Activated T-helper 1 cell treated with anti-CD3 and anti-CD28 coated beads, Interleukin-2, amount 50 U/mL, for 16 hours (primary cell): ENCODE measurements at regions not wholly inside any gene's neighbourhood (a gene's known extent, or its start where the extent isn't known, plus 50 kb on each side); places are given as distances from the start of the nearest gene placed in this dataset.

Experiments
- DNase-seq, 2 donors: peaks; one replicate each; pipeline ENCODE4 v3.0.0-alpha.2; 2020; ENCODE audit warnings: low read depth in 1 of 2, low spot score in 1 of 2

DNA sequence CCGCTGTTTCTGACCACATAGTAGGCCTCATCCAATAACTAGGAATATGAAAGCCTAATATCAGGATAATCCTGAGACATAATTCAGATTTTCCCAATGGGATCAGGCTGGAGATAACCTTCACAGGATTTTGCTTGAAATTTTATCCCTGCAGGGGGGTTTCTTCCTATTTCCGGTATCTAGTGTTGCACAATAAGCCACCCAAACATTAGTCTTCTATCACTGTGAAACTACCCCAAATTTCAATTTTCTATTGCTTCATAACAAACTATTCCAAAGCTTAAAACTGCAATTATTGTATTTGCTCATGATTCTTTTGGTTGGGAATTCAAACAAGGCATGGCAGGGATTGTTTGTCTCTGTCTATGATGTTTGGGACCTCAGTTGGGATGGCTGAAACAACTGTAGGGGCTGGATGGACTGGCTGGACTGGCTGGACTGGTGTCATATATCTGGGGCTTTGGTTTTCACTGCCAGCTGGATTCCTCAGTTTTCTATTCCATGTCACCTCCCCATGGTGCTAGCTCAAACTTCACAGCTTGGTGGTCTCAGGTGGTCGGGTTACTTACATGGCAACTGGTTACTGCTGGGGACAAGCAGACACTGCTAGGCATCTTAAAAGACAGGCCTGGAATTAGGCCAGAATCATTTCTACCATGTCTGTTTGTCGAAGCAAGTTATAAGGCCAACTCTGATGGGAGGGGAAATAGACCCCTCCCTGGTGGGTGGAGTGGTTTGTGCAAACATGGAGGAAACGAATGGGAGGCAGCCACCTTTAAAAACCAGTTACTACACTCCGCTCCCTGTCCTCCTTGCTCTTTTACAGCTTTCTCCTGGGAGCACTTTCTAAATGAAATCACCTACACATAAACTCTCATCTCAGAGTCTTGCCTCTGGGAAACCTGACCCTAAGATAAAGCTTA, 88.2 kb upstream of the STT3B start:
- no peak for DNase-seq

GRCh38 chr3:31445701-31446100, 87.0 kb upstream of the STT3B start:
- no peak for DNase-seq

GRCh38 chr3:31448035-31448881, 84.5 kb upstream of the STT3B start:
- no peak for DNase-seq

DNA sequence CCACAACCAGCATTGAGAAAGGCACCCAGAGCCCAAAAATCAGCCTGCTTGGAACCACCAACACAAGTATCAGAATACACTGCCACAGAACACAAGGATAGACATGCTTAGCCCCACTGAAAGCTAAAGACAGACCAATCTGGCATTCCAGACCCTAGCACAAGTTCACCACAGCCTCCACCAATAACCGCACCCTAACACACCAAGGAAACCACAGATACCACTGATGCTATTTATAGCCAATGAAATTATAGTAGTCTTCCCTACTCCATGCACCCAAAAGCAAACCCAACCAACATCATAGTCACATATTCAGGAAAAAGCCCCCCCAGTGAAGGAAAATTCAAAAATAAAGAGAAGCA, 83.9 kb upstream of the STT3B start:
- DNase-seq, result no peak

GRCh38 chr3:31449318-31449717, 83.4 kb upstream of the STT3B start:
- DNase-seq, result no peak

GRCh38 chr3:31450345-31450744, 82.4 kb upstream of the STT3B start:
- DNase-seq, result no peak

DNA sequence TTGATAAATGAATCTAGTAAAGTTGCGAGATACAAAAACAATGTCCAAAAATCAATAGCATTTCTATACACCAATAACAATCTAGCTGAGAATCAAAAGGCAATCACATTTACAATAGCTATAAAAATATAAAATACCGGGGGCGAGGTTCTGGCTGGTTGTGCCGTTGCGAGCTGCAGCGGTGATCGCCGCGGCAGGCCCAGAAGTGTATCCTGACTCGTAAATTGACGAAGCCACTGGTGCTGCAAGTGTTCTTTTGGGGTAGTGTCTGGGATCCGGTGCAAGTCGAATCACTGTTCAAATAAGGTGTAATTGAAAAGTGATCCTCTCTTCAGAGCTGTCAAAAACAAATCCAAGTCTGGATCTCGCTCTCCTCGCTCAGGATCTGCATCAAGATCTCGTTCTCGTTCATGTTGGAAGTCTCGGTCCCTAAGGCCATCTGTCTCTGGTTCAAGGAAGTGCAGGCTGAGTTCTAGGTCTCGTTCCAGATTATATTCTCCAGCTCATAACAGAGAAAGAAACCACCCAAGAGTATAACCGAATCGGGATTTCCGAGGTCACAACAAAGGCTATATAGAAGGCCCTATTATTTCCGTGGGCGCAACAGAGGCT, 80.1 kb upstream of the STT3B start:
- DNase-seq, result no peak

GRCh38 chr3:31453430-31453829, 79.3 kb upstream of the STT3B start:
- no peak for DNase-seq

DNA sequence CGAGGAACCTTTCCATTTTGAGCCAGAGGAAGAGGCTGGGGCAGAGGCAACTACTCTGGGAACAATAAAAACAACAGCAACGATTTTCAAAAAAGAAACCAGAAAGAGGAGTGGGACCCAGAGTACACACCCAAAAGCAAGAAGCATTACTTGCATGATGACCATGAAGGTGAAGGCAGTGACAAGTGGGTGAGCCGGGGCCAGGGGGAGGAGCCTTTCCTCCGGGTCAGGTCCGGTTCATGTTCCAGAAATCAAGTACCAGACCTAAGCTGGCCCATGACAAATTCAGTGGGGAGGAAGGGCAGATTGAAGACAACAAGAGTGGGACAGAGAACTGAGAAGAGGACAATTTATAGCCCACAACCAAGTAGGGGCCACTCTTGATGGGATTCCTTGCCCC, 77.2 kb upstream of the STT3B start:
- DNase-seq, result no peak

- DNase-seq, result no peak
Measured at GRCh38 chr3:31456373-31456772, 76.4 kb upstream of the STT3B start.

GRCh38 chr3:31461426-31461825, 71.3 kb upstream of the STT3B start:
- no peak for DNase-seq

- peak in 1 of 2 donors; percentile 6 for DNase-seq
Measured at GRCh38 chr3:31462050-31462569, 70.6 kb upstream of the STT3B start.

DNA sequence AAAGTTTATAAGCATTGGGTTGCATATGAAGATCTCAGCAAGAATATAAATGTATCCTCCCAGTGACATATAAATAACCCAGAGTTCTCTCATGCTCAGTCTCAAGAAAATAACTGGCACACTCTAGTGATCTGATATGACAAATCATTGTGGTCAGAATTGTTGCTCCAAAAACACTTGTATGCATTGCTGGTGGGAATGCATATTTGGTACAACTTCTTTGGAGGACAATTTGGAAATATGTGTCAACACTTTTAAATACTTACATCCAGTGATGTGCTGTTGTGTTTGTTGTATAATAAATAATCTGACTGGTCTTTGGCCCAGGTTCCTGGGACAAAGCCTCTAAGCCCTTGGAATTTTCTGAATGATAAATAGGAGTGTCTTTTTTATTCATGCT, 66.7 kb upstream of the STT3B start:
- DNase-seq, result no peak

GRCh38 chr3:31466866-31467265, 65.9 kb upstream of the STT3B start:
- DNase-seq, result no peak

GRCh38 chr3:31468433-31468832, 64.3 kb upstream of the STT3B start:
- DNase-seq, result no peak

DNA sequence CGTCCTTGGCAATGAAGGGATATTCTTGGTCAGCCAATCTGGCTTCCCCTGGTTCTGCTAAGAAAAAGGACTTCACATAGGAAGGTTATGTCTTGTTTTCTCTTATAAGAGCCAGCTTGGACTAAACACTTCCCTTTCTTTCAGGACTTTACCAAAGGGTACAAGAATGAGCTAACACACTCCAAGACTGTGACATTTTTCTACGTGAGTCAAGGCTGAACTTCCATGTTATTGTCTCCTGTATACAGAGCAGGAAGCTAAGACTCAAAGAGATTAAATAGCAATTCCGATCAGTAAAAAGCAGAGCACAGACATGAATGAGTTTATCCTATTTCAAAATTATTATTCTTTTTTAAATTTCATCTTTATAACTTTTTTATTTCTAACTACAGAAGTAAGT, 63.3 kb upstream of the STT3B start:
- DNase-seq, result no peak

DNA sequence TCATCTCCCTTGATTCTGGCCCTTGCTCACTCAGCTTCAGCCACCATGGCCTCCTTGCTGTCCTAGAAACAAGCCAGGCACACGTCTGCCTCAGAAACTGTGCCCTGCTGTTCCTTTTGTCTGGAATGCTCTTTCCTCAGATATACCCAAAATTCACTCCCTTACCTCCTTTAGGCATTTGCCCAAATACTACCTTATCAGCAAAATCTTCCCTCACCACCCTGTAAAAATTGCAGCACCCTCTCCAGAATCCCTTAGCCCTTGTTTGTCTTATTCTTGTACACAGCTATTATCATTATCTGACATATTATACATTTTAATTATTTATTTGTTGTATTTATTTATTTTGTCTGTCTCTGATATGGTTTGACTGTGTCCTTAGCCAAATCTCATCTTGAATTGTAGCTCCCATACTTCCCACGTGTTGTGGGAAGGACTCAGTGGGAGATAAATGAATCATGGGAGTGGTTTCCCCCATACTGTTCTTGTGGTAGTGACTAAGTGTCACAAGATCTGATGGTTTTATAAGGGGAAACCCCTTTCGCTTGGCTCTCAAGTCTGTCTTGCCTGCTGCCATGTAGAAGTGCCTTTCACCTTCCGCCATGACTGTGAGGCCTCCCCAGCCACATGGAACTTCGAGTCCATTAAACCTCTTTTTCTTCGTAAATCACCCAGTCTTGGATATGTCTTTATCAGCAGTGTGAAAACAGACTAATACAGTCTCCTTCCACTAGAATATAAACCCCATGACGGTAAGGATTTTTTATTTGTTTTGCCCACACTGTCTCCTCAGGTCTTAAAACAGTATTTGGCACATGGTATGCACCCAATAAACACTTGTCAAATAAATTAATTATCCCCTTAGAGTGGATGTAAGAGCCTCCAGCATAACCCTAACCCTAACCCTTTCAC, 60.0 kb upstream of the STT3B start:
- no peak for DNase-seq

- DNase-seq, result no peak
Measured at GRCh38 chr3:31476209-31476608, 56.5 kb upstream of the STT3B start.

DNA sequence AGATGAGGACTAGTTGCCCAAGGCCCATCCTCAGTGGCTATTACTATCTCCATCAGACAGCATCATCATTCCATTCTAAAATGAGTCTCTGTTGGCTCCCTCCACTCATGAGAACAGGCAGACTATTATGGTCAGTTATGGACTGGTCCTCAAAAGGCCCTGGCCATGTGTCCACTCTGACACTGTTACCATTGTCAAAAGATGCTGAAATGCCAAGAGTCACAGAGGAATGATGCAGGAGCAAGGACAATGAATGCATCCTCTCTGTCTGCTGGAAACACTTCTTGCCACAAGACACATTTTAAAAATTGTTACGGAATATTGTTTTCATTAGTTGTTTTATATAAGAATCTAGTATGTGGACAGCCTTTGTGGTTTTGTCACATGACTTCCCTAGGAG, 53.3 kb upstream of the STT3B start:
- DNase-seq, result no peak

GRCh38 chr3:31481697-31482096, 51.0 kb upstream of the STT3B start:
- DNase-seq, result no peak
